ENCODE measurements at regions not wholly inside any gene's neighbourhood (a gene's known extent, or its start where the extent isn't known, plus 50 kb on each side); places are given as distances from the start of the nearest gene placed in this dataset.
A peak's percentile ranks its signal among the peaks of the same experiment; 100 is the strongest.

DNA sequence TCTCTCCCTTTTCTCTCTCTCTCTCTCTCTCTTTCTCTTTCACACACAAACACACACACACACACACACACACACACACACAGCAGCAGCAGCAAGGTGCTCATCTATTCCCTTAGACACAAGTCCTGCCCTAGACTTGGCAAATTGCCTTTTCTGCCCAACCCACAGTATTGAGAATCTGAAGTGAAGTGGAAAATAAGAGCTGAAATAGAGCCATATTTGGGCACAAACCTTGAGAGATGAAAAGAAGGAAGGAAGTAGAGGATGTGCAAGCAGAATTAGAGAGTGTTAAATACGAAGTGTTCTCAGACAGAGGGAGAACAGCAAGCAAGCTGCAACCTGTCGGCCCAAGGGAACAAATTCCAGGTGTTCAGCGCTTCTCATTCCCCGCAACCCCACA lies 557.5 kb upstream of the NOX3 start:
- no peaks in the 10 kb centered on the region for H3K27me3 ChIP-seq (ENCODE audit: control insufficient read depth in 2 of 2, insufficient read depth in 1 of 2, low read length in 1 of 2)
- peak in 4 of 9 donors; percentile 4 to 34 (median 10) for DNase-seq (ENCODE audit: low read depth in 6 of 9, low spot score in 9 of 9)
- no peaks in the 10 kb centered on the region for H3K4me1 ChIP-seq (ENCODE audit: control insufficient read depth in 2 of 2, insufficient read depth in 2 of 2, low read length in 2 of 2)
- WGBS = 8% methylated on average over 4 of the region's 4 CpGs
- peak overlapping the region in 1 of 2 donors; percentile 60 for H3K27ac ChIP-seq (ENCODE audit: low read depth in 1 of 2, low read length in 1 of 2)
- no peaks in the 10 kb centered on the region for H3K9me3 ChIP-seq (ENCODE audit: control insufficient read depth in 2 of 2, insufficient read depth in 1 of 2, low read length in 1 of 2)
- no peaks in the 10 kb centered on the region for H3K36me3 ChIP-seq (ENCODE audit: control insufficient read depth in 2 of 2, insufficient read depth in 2 of 2, low read length in 1 of 2)
- no peak overlapping the region for H3K4me3 ChIP-seq (ENCODE audit: low read length in 2 of 2)

DNA sequence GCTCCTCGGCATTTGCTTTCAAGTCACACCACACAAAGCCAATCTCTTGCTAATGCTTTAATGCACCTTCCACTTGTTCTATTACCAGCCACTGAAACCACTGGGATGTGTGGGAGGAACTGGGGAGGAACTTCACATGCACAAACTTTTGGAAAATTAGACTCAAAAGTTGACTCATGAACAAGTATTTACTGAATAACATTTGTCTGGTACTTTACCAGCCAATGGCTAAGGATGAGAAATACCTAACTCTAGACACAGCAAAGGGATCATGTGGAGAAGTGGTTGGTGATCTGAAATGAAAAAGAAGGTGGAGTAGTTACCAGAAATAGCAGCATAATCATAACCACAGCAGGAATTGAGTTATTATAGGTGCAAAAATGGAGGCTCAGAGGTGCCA lies 554.0 kb upstream of the NOX3 start:
- Histone ChIP-seq H3K27me3 (ENCODE audit: control insufficient read depth in 2 of 2, insufficient read depth in 1 of 2, low read length in 1 of 2) (no peaks in the 10 kb centered on the region), H3K9me3 (ENCODE audit: control insufficient read depth in 2 of 2, insufficient read depth in 1 of 2, low read length in 1 of 2) (no peaks in the 10 kb centered on the region), H3K27ac (ENCODE audit: low read depth in 1 of 2, low read length in 1 of 2) (no peak overlapping the region), H3K4me1 (ENCODE audit: control insufficient read depth in 2 of 2, insufficient read depth in 2 of 2, low read length in 2 of 2) (no peaks in the 10 kb centered on the region), H3K4me3 (ENCODE audit: low read length in 2 of 2) (no peak overlapping the region), H3K36me3 (ENCODE audit: control insufficient read depth in 2 of 2, insufficient read depth in 2 of 2, low read length in 1 of 2) (no peaks in the 10 kb centered on the region)
- WGBS = 95% methylated on average over 1 of the region's 1 CpG
- no peak for DNase-seq (ENCODE audit: low read depth in 6 of 9, low spot score in 9 of 9)

DNA sequence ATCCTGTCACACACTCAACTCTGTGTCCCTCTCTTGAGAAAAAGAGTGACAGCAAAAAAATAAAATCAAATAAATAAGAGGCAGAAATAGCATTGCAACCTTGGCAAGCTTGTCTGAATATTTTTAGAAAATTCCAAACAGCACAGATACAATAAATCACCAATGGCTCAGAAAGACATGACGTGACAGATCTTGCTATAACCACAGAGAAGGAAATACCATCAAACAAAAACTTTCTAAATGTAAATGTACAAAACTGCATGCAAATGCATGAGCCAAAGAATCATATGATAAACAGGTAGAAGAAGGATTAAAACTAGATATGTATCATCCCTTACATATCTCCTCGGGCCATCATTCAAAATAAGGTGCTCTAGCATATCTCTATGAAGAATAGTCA lies 549.2 kb upstream of the NOX3 start:
- H3K36me3 ChIP-seq (ENCODE audit: control insufficient read depth in 2 of 2, insufficient read depth in 2 of 2, low read length in 1 of 2) = no peaks in the 10 kb centered on the region
- no peak overlapping the region for H3K27ac ChIP-seq (ENCODE audit: low read depth in 1 of 2, low read length in 1 of 2)
- no peak overlapping the region for H3K4me3 ChIP-seq (ENCODE audit: low read length in 2 of 2)
- DNase-seq (ENCODE audit: low read depth in 6 of 9, low spot score in 9 of 9) = no peak
- no peaks in the 10 kb centered on the region for H3K4me1 ChIP-seq (ENCODE audit: control insufficient read depth in 2 of 2, insufficient read depth in 2 of 2, low read length in 2 of 2)
- H3K9me3 ChIP-seq (ENCODE audit: control insufficient read depth in 2 of 2, insufficient read depth in 1 of 2, low read length in 1 of 2) = no peaks in the 10 kb centered on the region
- no peaks in the 10 kb centered on the region for H3K27me3 ChIP-seq (ENCODE audit: control insufficient read depth in 2 of 2, insufficient read depth in 1 of 2, low read length in 1 of 2)
- WGBS = 97% methylated on average over 2 of the region's 2 CpGs

DNA sequence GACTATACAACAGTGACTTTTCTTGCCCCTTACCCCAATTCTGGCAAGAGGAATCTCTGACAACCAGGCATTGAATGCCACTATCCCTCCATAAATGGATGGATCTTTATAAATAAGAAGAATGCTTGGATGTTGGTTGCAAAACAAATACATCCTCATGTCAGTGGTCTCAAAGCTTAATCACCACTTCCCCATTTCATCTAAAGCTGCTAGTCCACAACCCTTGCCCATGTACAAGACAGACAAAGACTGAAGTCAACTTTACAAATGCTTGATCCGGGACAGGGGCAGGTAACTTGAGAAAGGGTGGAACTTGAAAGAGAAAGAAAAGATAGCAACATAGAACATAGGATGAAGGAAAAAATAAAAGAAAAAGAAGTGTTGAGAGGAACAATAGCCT lies 540.5 kb upstream of the NOX3 start:
- 78% methylated on average over 1 of the region's 1 CpG for WGBS
- Histone ChIP-seq H3K9me3 (ENCODE audit: control insufficient read depth in 2 of 2, insufficient read depth in 1 of 2, low read length in 1 of 2) (no peaks in the 10 kb centered on the region), H3K27ac (ENCODE audit: low read depth in 1 of 2, low read length in 1 of 2) (no peak overlapping the region), H3K4me1 (ENCODE audit: control insufficient read depth in 2 of 2, insufficient read depth in 2 of 2, low read length in 2 of 2) (no peaks in the 10 kb centered on the region), H3K36me3 (ENCODE audit: control insufficient read depth in 2 of 2, insufficient read depth in 2 of 2, low read length in 1 of 2) (no peaks in the 10 kb centered on the region), H3K4me3 (ENCODE audit: low read length in 2 of 2) (no peak overlapping the region), H3K27me3 (ENCODE audit: control insufficient read depth in 2 of 2, insufficient read depth in 1 of 2, low read length in 1 of 2) (no peaks in the 10 kb centered on the region)
- DNase-seq (ENCODE audit: low read depth in 6 of 9, low spot score in 9 of 9) = no peak

DNA sequence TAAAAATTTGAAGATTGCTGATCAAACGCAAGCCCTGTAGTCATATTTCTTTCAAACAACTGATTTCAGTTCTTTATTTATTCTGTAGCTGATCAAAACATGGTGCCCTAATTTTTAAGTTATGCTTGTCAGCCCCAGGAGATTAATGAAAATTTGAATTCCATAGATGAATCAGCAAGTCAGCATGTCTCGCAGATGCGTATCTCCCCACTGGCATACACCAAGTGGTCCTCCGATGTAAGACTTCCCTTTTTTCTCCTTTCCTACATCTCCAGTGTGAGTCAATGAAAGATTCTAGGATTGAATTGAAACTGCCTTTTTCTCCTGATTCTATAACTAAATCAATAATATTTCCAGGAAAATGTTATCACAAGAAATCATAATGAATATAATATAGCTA lies 539.6 kb upstream of the NOX3 start:
- no peak overlapping the region for H3K4me3 ChIP-seq (ENCODE audit: low read length in 2 of 2)
- no peak for DNase-seq (ENCODE audit: low read depth in 6 of 9, low spot score in 9 of 9)
- 87% methylated on average over 4 of the region's 4 CpGs for WGBS
- no peak overlapping the region for H3K27ac ChIP-seq (ENCODE audit: low read depth in 1 of 2, low read length in 1 of 2)
- no peaks in the 10 kb centered on the region for H3K4me1 ChIP-seq (ENCODE audit: control insufficient read depth in 2 of 2, insufficient read depth in 2 of 2, low read length in 2 of 2)
- H3K9me3 ChIP-seq (ENCODE audit: control insufficient read depth in 2 of 2, insufficient read depth in 1 of 2, low read length in 1 of 2) = no peaks in the 10 kb centered on the region
- no peaks in the 10 kb centered on the region for H3K36me3 ChIP-seq (ENCODE audit: control insufficient read depth in 2 of 2, insufficient read depth in 2 of 2, low read length in 1 of 2)
- H3K27me3 ChIP-seq (ENCODE audit: control insufficient read depth in 2 of 2, insufficient read depth in 1 of 2, low read length in 1 of 2) = no peaks in the 10 kb centered on the region

DNA sequence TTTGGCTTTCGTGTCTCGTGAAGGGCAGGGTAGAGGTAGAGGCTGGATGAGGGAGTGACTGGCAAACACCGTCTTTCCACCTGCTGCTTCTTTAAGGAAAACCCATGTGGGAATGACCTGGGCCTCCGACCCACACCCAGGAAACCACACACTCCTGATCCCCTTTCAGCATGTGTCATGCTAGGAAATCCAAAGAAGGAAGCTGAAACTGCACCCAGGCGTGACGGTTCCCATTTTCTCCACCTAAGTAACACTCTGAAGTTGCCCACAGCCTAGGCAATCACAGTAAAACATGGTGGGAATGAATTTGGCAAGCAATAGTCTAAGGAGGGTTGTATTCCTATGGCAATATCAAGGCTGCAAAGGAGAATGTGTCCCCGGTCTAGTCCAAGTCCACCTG lies 538.4 kb upstream of the NOX3 start:
- 95% methylated on average over 7 of the region's 7 CpGs for WGBS
- no peaks in the 10 kb centered on the region for H3K4me1 ChIP-seq (ENCODE audit: control insufficient read depth in 2 of 2, insufficient read depth in 2 of 2, low read length in 2 of 2)
- DNase-seq (ENCODE audit: low read depth in 6 of 9, low spot score in 9 of 9) = no peak
- no peaks in the 10 kb centered on the region for H3K36me3 ChIP-seq (ENCODE audit: control insufficient read depth in 2 of 2, insufficient read depth in 2 of 2, low read length in 1 of 2)
- H3K9me3 ChIP-seq (ENCODE audit: control insufficient read depth in 2 of 2, insufficient read depth in 1 of 2, low read length in 1 of 2) = no peaks in the 10 kb centered on the region
- no peak overlapping the region for H3K27ac ChIP-seq (ENCODE audit: low read depth in 1 of 2, low read length in 1 of 2)
- H3K4me3 ChIP-seq (ENCODE audit: low read length in 2 of 2) = no peak overlapping the region
- no peaks in the 10 kb centered on the region for H3K27me3 ChIP-seq (ENCODE audit: control insufficient read depth in 2 of 2, insufficient read depth in 1 of 2, low read length in 1 of 2)

DNA sequence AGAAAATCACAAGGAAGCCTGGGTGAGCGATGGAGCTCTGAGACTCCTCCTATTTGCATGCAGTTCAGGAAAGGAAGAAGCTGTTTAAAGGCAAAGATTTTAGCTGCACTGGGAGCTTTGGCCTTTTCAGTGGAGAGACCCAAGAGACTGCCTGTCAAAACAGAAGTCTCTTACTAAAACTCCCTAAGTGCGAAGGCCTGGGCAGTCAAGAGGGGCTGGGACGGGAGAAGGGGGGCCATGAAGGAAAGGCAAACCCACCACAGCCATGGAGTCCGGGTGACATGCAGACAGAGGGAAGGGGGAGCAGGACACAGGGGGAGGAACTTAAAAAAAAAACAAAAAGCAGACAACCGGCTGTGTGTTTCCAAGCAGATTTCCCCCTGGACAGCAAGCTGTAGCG lies 537.6 kb upstream of the NOX3 start:
- no peak for DNase-seq (ENCODE audit: low read depth in 6 of 9, low spot score in 9 of 9)
- 98% methylated on average over 6 of the region's 6 CpGs for WGBS
- no peak overlapping the region for H3K27ac ChIP-seq (ENCODE audit: low read depth in 1 of 2, low read length in 1 of 2)

DNA sequence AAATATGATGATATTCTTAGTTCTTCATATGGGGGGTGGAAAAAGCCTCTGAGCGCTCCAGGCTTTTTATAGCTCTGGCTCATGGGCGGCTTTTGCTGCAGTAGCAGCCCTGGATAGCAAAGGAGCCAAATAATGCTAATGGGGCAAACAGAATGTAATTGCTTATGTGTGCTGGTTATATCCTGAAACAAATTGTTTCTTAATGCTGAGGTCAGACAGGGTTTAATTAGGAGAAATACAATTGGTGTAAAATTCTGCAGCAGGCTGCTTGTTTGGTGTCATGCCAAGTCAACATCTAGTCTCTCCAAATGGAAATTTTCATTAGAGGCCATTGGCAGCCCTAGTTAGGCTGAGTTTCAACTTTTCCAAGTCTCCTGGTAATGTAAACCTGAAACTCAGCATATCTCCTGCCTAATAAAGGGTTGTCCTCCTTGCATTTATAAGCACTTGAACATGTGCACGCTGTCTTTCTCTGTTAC lies 530.1 kb upstream of the NOX3 start:
- no peak for DNase-seq (ENCODE audit: low read depth in 6 of 9, low spot score in 9 of 9)
- H3K36me3 ChIP-seq (ENCODE audit: control insufficient read depth in 2 of 2, insufficient read depth in 2 of 2, low read length in 1 of 2) = no peaks in the 10 kb centered on the region
- H3K9me3 ChIP-seq (ENCODE audit: control insufficient read depth in 2 of 2, insufficient read depth in 1 of 2, low read length in 1 of 2) = no peaks in the 10 kb centered on the region
- no peak overlapping the region for H3K27ac ChIP-seq (ENCODE audit: low read depth in 1 of 2, low read length in 1 of 2)
- no peaks in the 10 kb centered on the region for H3K27me3 ChIP-seq (ENCODE audit: control insufficient read depth in 2 of 2, insufficient read depth in 1 of 2, low read length in 1 of 2)
- H3K4me3 ChIP-seq (ENCODE audit: low read length in 2 of 2) = no peak overlapping the region
- WGBS = 97% methylated on average over 3 of the region's 3 CpGs
- no peaks in the 10 kb centered on the region for H3K4me1 ChIP-seq (ENCODE audit: control insufficient read depth in 2 of 2, insufficient read depth in 2 of 2, low read length in 2 of 2)

More for the DNA sequence above, 537.6 kb upstream of the NOX3 start:
- H3K4me1 ChIP-seq (ENCODE audit: control insufficient read depth in 2 of 2, insufficient read depth in 2 of 2, low read length in 2 of 2) = no peaks in the 10 kb centered on the region
- H3K27me3 ChIP-seq (ENCODE audit: control insufficient read depth in 2 of 2, insufficient read depth in 1 of 2, low read length in 1 of 2) = no peaks in the 10 kb centered on the region
- H3K36me3 ChIP-seq (ENCODE audit: control insufficient read depth in 2 of 2, insufficient read depth in 2 of 2, low read length in 1 of 2) = no peaks in the 10 kb centered on the region
- H3K9me3 ChIP-seq (ENCODE audit: control insufficient read depth in 2 of 2, insufficient read depth in 1 of 2, low read length in 1 of 2) = no peaks in the 10 kb centered on the region
- no peak overlapping the region for H3K4me3 ChIP-seq (ENCODE audit: low read length in 2 of 2)

DNA sequence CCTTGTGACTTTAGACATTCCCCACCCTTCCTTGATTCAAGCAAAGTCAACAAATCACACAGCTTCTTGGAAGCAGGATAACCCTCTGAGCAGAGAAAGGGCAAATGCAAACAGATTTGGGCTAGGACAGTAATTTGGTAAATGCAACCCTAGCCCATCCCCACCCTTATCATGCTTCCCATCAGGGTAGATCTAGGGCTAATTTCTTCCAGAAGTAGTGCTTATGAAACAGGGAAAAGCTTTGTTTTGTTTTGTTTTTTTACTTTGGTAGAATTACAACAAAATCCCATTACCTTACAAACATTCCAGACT lies 525.1 kb upstream of the NOX3 start:
- H3K4me1 ChIP-seq (ENCODE audit: control insufficient read depth in 2 of 2, insufficient read depth in 2 of 2, low read length in 2 of 2) = no peaks in the 10 kb centered on the region
- H3K27ac ChIP-seq (ENCODE audit: low read depth in 1 of 2, low read length in 1 of 2) = no peak overlapping the region
- H3K4me3 ChIP-seq (ENCODE audit: low read length in 2 of 2) = no peak overlapping the region
- no peaks in the 10 kb centered on the region for H3K9me3 ChIP-seq (ENCODE audit: control insufficient read depth in 2 of 2, insufficient read depth in 1 of 2, low read length in 1 of 2)
- H3K36me3 ChIP-seq (ENCODE audit: control insufficient read depth in 2 of 2, insufficient read depth in 2 of 2, low read length in 1 of 2) = no peaks in the 10 kb centered on the region
- DNase-seq (ENCODE audit: low read depth in 6 of 9, low spot score in 9 of 9) = no peak
- no peaks in the 10 kb centered on the region for H3K27me3 ChIP-seq (ENCODE audit: control insufficient read depth in 2 of 2, insufficient read depth in 1 of 2, low read length in 1 of 2)
